HepG2 (cell line): ENCODE measurements at regions not wholly inside any gene's neighbourhood (a gene's known extent, or its start where the extent isn't known, plus 50 kb on each side); places are given as distances from the start of the nearest gene placed in this dataset.

Experiments used
- ATAC-seq: fragments of 200-7000 bp; cut with Tn5 transposase; 3 replicates; pipeline ENCODE4 v1.9.1; 2020; ENCODE audit warnings: mild to moderate bottlenecking, moderate library complexity
- BruUV-seq: library from RNA; stranded (reverse); fragments of 400-500 nt; replicated peaks from 2 replicates; lab custom pipeline; 2021; lab: Mats Ljungman, UMichigan
- CTCF ChIA-PET: fragments of 300-600 bp; formaldehyde crosslinking; extraction: SDS; loops from one replicate; lab custom pipeline; 2021; ENCODE audit warnings: low total read pairs, inconsistent platforms, low intra/inter-chr PET ratio; lab: Yijun Ruan, JAX
- POLR2A ChIA-PET: fragments of 350-600 bp; sonication (Branson Sonifier 250); formaldehyde crosslinking; loops from one replicate; lab custom pipeline; 2020; ENCODE audit warnings: antibody characterized with exemption, inconsistent platforms; lab: Yijun Ruan, JAX
- DNase-seq: peaks from one replicate; pipeline ENCODE4 v3.0.0-alpha.2; 2015; ENCODE audit warnings: low spot score
- FAIRE-seq: peaks from 3 replicates; lab custom pipeline; 2011; peaks lifted over from hg19 to GRCh38; lab: Jason Lieb, UNC
- H2AFZ ChIP-seq: one replicate; pipeline ENCODE4 v1.6.1; 2011; ENCODE audit warnings: low read length, inconsistent platforms
- H3K27ac ChIP-seq: fragments of 300-600 bp; 3 replicates; pipeline ENCODE4 v1.8.0; 2011; ENCODE audit warnings: mixed run types, mild to moderate bottlenecking, mixed read lengths, low read length, inconsistent platforms; ENCODE audit not compliant: insufficient read depth; ENCODE audit errors: extremely low read length
- H3K27me3 ChIP-seq, 2 experiments: fragments of 200-600 bp in 1 of 2; 2 replicates in 1 of 2; 3 replicates in 1 of 2; pipeline versions ENCODE4 v1.6.0 to v1.8.0; 2011; ENCODE audit warnings: low read length in 2 of 2, mild to moderate bottlenecking in 2 of 2, moderate library complexity in 2 of 2, inconsistent platforms in 1 of 2; ENCODE audit not compliant: insufficient read depth in 2 of 2, control insufficient read depth in 1 of 2
- H3K36me3 ChIP-seq, 2 experiments: fragments of 200-600 bp in 1 of 2; replicated peaks in 1 of 2; 2 replicates in 1 of 2; 3 replicates in 1 of 2; pipeline versions ENCODE4 v1.5.1 to v1.8.0; 2011; ENCODE audit warnings: low read length in 2 of 2, inconsistent platforms in 1 of 2; ENCODE audit not compliant: insufficient read depth in 2 of 2, control insufficient read depth in 1 of 2
- H3K4me1 ChIP-seq: 2 replicates; pipeline ENCODE4 v1.5.1; 2012; ENCODE audit warnings: low read length, inconsistent platforms; ENCODE audit not compliant: insufficient read depth
- H3K4me2 ChIP-seq: 2 replicates; pipeline ENCODE4 v1.6.0; 2011; ENCODE audit warnings: low read depth, low read length, inconsistent platforms
- H3K4me3 ChIP-seq, 3 experiments: fragments of 200-600 bp in 1 of 3; sonication (generic), shearing (Covaris generic) in 1 of 3; replicated peaks in 1 of 3; 2 replicates each; pipeline ENCODE4 v1.5.1; 2011 to 2016; ENCODE audit warnings: low read length in 3 of 3, inconsistent platforms in 2 of 3, low read depth in 2 of 3, mild to moderate bottlenecking in 2 of 3, control low read depth in 1 of 3, mixed read lengths in 1 of 3; ENCODE audit not compliant: insufficient read depth in 1 of 3
- H3K79me2 ChIP-seq: one replicate; pipeline ENCODE4 v1.6.1; 2011; ENCODE audit warnings: low read length, inconsistent platforms; ENCODE audit not compliant: insufficient read depth
- H3K9ac ChIP-seq: 2 replicates; pipeline ENCODE4 v1.6.0; 2011; ENCODE audit warnings: mild to moderate bottlenecking, low read depth, low read length, inconsistent platforms; ENCODE audit not compliant: insufficient read depth
- H3K9me3 ChIP-seq: 2 replicates; pipeline ENCODE4 v1.5.1; 2012; ENCODE audit warnings: mild to moderate bottlenecking, low read length
- H4K20me1 ChIP-seq: 2 replicates; pipeline ENCODE4 v1.6.0; 2011; ENCODE audit warnings: inconsistent platforms, mild to moderate bottlenecking, low read length, moderate library complexity; ENCODE audit not compliant: insufficient read depth
- AFF4 ChIP-seq: sonication (generic); formaldehyde crosslinking; IDR thresholded peaks from 2 replicates; pipeline ENCODE4 v1.4.0; 2020; ENCODE audit warnings: missing genetic modification reagents
- FOXP1 ChIP-seq, 2 experiments: fragments of 450-650 bp in 1 of 2; IDR thresholded peaks; 2 replicates each; pipeline ENCODE4 v1.6.1; 2017 to 2018; ENCODE audit warnings: antibody characterized with exemption in 1 of 2
- GRHL1 ChIP-seq: sonication (generic); formaldehyde crosslinking; conservative IDR thresholded peaks from 2 replicates; pipeline ENCODE4 v1.8.0; 2022; ENCODE audit warnings: missing genetic modification reagents
- HNRNPK ChIP-seq: fragments of 200-400 bp; formaldehyde crosslinking; IDR thresholded peaks from 2 replicates; pipeline ENCODE4 v1.6.1; 2018; ENCODE audit warnings: low read length, low read depth, moderate library complexity, mild to moderate bottlenecking; ENCODE audit not compliant: poor library complexity, severe bottlenecking
- JDP2 ChIP-seq: sonication (generic); formaldehyde crosslinking; IDR thresholded peaks from 2 replicates; pipeline ENCODE4 v1.8.1; 2022; ENCODE audit warnings: missing genetic modification reagents, borderline replicate concordance
- NFE2L1 ChIP-seq: sonication (generic); formaldehyde crosslinking; IDR thresholded peaks from 2 replicates; pipeline ENCODE4 v1.4.0; 2020; ENCODE audit warnings: missing genetic modification reagents, mild to moderate bottlenecking, borderline replicate concordance
- POLR2AphosphoS2 ChIP-seq: IDR thresholded peaks from 2 replicates; pipeline ENCODE4 v1.6.1; 2011; ENCODE audit warnings: low read depth, low read length, improper control_type of control experiment
- SRY ChIP-seq: sonication (generic); formaldehyde crosslinking; IDR thresholded peaks from 2 replicates; pipeline ENCODE4 v1.8.0; 2022; ENCODE audit warnings: mild to moderate bottlenecking, missing genetic modification reagents
- TOPORS ChIP-seq: sonication (generic); formaldehyde crosslinking; IDR thresholded peaks from 2 replicates; pipeline ENCODE4 v1.8.0; 2023; ENCODE audit warnings: mild to moderate bottlenecking, missing genetic modification reagents
- ZNF44 ChIP-seq: sonication (generic); formaldehyde crosslinking; IDR thresholded peaks from 2 replicates; pipeline ENCODE4 v1.5.1; 2020; ENCODE audit warnings: mild to moderate bottlenecking, missing genetic modification reagents
- ZNF672 ChIP-seq: sonication (generic); formaldehyde crosslinking; IDR thresholded peaks from 2 replicates; pipeline ENCODE4 v1.8.1; 2022; ENCODE audit warnings: missing genetic modification reagents
- WGBS: methylation state at CpG from one replicate; pipeline ENCODE4 v1.1.6; 2017; ENCODE audit warnings: low lambda C conversion rate; 5-methylcytosine and 5-hydroxymethylcytosine counted together
- in situ Hi-C: cut with HindIII; loops from 2 replicates; pipeline ENCODE4 v1.10.0; 2017; ENCODE audit warnings: low pct_unique_long_range_greater_than_20kb; ENCODE audit not compliant: extremely low pct_ligation_motif_present
- intact Hi-C: fragments of 100-400 bp; cut with micrococcal nuclease; formaldehyde crosslinking; loops from one replicate; pipeline ENCODE4 v1.10.0; 2022; ENCODE audit not compliant: unreplicated experiment
- TF ChIP-seq, protein P1 (sequence below): sonication (generic); formaldehyde crosslinking; IDR thresholded peaks from 2 replicates; pipeline ENCODE4 v1.4.0; 2020; ENCODE audit warnings: missing genetic modification reagents
- TF ChIP-seq, protein P2 (sequence below): sonication (generic); formaldehyde crosslinking; IDR thresholded peaks from 2 replicates; pipeline ENCODE4 v1.5.0; 2020; ENCODE audit warnings: missing genetic modification reagents, mild to moderate bottlenecking, borderline replicate concordance
- TF ChIP-seq, protein P3 (sequence below): sonication (generic); formaldehyde crosslinking; IDR thresholded peaks from 2 replicates; pipeline ENCODE4 v1.5.0; 2020; ENCODE audit warnings: missing genetic modification reagents
- TF ChIP-seq, protein P4 (sequence below): IDR thresholded peaks from 2 replicates; pipeline ENCODE4 v1.6.1; 2016

DNA sequence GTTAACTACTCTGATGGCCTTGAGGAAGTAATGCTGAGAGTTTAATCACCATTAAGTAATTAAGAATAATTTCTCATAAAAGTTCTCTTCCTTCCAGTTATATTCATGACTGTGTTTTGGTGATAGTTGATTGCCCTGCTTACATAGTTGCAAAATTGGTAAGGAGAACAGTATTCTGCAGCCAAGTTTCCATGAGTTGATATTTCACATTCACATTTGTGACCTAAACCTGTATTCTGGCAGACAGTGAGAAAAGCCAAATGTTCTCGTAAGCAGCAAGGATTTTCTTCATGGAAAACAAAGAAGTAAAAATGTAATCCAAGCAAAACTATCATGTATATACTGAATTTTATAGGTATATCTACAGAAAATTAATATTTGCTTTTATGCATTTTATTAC lies 187.8 kb upstream of the NUDT6 start:
- Histone ChIP-seq H2AFZ (no peak overlapping the region), H3K4me2 (no peak overlapping the region), H3K79me2 (no peaks in the 10 kb centered on the region), H4K20me1 (no peaks in the 10 kb centered on the region), H3K36me3 (peaks cover 3 to 4% of the 10 kb centered on the region in 2 experiments; a peak in 1 of 5 replicates), H3K27ac (no peak overlapping the region), H3K9me3 (no peaks in the 10 kb centered on the region), H3K27me3 (no peaks in the 10 kb centered on the region), H3K4me1 (no peaks in the 10 kb centered on the region), H3K4me3 (no peak overlapping the region), H3K9ac (no peak overlapping the region)
- intact Hi-C loops (no loop called here), in situ Hi-C loops (loop anchor here (10.0 kb wide), 1 partner anchor 555 kb away; no protein-coding TSS in a partner anchor)
- FAIRE-seq (no peak), ATAC-seq (no peak), DNase-seq (no peak)
- ChIA-PET POLR2A (no interaction called here), CTCF (no interaction called here)
- no TSS peak for BruUV-seq
- WGBS, result 97% methylated on average over 1 of the region's 1 CpG
- TF ChIP-seq ZNF44 (CRISPR knock-in tag) (no peak), TOPORS (CRISPR knock-in tag) (no peak), JDP2 (CRISPR knock-in tag) (no peak), NFE2L1 (CRISPR knock-in tag) (no peak), FOXP1 (IDR thresholded peaks at IDR 0.05) (no peak), FOXP1 (CRISPR knock-in tag; IDR thresholded peaks at IDR 0.05) (no peak), HNRNPK (no peak), AFF4 (CRISPR knock-in tag) (no peak), SRY (CRISPR knock-in tag) (no peak), POLR2AphosphoS2 (no peak), ZNF672 (no peak), GRHL1 (CRISPR knock-in tag) (no peak)
- TF ChIP-seq, protein P1, sequence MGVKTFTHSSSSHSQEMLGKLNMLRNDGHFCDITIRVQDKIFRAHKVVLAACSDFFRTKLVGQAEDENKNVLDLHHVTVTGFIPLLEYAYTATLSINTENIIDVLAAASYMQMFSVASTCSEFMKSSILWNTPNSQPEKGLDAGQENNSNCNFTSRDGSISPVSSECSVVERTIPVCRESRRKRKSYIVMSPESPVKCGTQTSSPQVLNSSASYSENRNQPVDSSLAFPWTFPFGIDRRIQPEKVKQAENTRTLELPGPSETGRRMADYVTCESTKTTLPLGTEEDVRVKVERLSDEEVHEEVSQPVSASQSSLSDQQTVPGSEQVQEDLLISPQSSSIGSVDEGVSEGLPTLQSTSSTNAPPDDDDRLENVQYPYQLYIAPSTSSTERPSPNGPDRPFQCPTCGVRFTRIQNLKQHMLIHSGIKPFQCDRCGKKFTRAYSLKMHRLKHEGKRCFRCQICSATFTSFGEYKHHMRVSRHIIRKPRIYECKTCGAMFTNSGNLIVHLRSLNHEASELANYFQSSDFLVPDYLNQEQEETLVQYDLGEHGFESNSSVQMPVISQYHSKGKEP (CRISPR knock-in tag), result no peak
- TF ChIP-seq, protein P2, sequence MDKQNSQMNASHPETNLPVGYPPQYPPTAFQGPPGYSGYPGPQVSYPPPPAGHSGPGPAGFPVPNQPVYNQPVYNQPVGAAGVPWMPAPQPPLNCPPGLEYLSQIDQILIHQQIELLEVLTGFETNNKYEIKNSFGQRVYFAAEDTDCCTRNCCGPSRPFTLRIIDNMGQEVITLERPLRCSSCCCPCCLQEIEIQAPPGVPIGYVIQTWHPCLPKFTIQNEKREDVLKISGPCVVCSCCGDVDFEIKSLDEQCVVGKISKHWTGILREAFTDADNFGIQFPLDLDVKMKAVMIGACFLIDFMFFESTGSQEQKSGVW (CRISPR knock-in tag), result no peak
- TF ChIP-seq, protein P3, sequence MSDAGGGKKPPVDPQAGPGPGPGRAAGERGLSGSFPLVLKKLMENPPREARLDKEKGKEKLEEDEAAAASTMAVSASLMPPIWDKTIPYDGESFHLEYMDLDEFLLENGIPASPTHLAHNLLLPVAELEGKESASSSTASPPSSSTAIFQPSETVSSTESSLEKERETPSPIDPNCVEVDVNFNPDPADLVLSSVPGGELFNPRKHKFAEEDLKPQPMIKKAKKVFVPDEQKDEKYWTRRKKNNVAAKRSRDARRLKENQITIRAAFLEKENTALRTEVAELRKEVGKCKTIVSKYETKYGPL (CRISPR knock-in tag), result no peak
- TF ChIP-seq, protein P4, sequence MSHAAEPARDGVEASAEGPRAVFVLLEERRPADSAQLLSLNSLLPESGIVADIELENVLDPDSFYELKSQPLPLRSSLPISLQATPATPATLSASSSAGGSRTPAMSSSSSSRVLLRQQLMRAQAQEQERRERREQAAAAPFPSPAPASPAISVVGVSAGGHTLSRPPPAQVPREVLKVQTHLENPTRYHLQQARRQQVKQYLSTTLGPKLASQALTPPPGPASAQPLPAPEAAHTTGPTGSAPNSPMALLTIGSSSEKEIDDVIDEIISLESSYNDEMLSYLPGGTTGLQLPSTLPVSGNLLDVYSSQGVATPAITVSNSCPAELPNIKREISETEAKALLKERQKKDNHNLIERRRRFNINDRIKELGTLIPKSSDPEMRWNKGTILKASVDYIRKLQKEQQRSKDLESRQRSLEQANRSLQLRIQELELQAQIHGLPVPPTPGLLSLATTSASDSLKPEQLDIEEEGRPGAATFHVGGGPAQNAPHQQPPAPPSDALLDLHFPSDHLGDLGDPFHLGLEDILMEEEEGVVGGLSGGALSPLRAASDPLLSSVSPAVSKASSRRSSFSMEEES (CRISPR knock-in tag), result no peak
